GM12873 (cell line): ENCODE measurements at regions not wholly inside any gene's neighbourhood (a gene's known extent, or its start where the extent isn't known, plus 50 kb on each side); places are given as distances from the start of the nearest gene placed in this dataset.

Source experiments
- TF ChIP-seq, protein P1 (sequence below): IDR thresholded peaks from 2 replicates; pipeline ENCODE4 v1.5.1; 2012; ENCODE audit warnings: low read depth, mild to moderate bottlenecking, moderate library complexity, low read length, control low read depth; ENCODE audit not compliant: insufficient read depth; ENCODE audit errors: missing control alignments

GRCh38 chr19:28505933-28506332 is 707.0 kb downstream of the UQCRFS1 start:
- TF ChIP-seq, protein P1, sequence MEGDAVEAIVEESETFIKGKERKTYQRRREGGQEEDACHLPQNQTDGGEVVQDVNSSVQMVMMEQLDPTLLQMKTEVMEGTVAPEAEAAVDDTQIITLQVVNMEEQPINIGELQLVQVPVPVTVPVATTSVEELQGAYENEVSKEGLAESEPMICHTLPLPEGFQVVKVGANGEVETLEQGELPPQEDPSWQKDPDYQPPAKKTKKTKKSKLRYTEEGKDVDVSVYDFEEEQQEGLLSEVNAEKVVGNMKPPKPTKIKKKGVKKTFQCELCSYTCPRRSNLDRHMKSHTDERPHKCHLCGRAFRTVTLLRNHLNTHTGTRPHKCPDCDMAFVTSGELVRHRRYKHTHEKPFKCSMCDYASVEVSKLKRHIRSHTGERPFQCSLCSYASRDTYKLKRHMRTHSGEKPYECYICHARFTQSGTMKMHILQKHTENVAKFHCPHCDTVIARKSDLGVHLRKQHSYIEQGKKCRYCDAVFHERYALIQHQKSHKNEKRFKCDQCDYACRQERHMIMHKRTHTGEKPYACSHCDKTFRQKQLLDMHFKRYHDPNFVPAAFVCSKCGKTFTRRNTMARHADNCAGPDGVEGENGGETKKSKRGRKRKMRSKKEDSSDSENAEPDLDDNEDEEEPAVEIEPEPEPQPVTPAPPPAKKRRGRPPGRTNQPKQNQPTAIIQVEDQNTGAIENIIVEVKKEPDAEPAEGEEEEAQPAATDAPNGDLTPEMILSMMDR: no peak

GRCh38 chr19:28505134-28505533 is 707.8 kb downstream of the UQCRFS1 start:
- TF ChIP-seq, protein P1: no peak

DNA sequence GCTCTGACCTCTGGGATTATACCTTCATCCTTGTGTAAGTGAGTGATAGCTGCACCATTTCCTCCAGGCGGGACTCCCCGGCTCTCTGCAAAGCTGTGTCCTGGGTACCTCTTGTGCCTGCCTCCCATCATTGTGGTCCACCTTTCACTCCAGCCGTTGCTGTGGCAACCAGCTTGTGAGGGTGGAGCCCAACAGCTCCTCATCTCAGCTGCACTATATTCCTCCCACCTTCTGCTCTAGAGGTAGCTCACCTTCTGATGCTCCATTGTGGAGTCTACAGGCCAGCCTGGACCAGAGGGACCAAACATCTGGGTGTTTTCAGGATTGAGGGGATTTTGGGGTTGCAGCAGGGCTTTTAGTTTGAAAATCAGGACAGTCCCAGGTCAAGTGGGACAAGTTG is 708.2 kb downstream of the UQCRFS1 start:
- TF ChIP-seq, protein P1: no peak

- TF ChIP-seq, protein P1: no peak
Measured at GRCh38 chr19:28504139-28504538, 708.8 kb downstream of the UQCRFS1 start.

DNA sequence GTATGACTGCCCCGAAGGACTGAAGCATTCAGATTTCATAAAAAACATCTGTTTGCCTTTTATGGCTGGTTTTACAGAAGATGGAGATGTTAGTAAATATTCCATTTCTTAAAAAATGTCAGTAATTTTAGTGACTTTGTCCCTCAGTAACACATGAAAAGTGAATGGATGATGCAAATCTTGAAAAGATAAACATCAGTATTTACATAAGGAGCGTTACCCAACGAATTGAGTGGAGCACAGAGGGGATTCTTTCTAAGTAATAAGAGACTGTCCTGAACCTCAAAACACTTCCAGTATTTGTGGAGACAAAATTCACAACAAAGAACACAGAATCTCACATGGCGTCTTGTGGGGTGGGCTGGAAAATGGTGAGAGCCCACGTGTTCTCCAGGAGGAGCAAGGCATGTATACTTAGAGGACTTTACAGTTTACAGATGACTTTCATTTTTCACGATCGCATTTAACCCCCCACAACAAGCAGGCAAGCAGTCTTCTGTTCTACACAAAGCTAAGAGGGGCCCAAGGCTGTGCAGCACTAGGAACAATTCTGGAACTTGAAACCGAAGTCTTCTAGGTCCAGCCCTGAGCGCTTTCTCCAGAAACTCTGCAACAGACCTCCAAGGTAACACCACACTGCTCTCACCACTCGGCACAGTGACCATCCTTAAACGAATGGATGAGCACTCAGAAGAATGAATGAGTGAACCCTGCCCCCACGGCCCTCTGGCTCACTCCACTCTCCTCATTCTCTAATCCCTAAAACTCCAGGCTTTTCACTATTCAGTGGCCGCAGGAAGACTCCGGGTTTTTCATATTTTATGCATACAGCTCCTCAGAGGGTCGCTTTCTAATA is 709.8 kb downstream of the UQCRFS1 start:
- TF ChIP-seq, protein P1: no peak

GRCh38 chr19:28501976-28502375 is 711.0 kb downstream of the UQCRFS1 start:
- TF ChIP-seq, protein P1: no peak

DNA sequence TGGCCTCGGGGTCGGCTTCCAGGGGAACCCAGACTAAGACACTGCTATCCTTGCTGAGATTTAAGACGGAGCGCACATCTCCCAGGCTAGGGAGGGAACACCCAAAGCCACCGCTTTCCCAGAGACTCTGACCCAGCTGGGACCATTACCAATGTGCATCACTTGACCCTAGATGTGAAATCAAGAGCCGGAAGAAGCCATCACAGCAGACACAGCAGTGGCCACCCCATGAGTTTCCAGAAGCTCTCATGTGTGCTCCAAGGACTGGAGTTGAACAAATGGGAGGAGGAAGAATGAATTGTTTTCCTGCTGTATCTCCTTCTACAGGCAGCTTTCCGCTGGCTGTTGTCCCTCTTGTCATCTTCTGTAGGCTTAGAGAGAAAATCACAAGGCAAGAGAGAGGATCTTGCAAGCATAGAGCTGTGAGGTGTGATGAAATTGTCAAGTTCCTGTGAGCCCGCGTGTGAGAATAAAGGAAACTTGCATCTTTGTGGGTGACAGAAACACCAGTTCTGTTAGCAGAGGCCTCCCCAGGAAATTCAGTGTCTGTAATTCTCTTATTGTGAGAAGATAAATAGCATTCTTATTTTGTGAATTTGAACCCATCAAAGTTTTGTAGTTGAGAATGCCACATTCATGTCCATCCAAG is 711.8 kb downstream of the UQCRFS1 start:
- TF ChIP-seq, protein P1: no peak
